ENCODE measurements at regions not wholly inside any gene's neighbourhood (a gene's known extent, or its start where the extent isn't known, plus 50 kb on each side); places are given as distances from the start of the nearest gene placed in this dataset.

- TF ChIP-seq CTCF (IDR thresholded peaks at IDR 0.05; ENCODE audit: low read depth, low read length) (no peak), MYC (IDR thresholded peaks at IDR 0.05; ENCODE audit: low read depth, low read length) (no peak)
Measured at GRCh38 chr9:32707326-32707725, 71.9 kb upstream of the TAF1L start.
